GM12872 (cell line): ENCODE measurements at regions not wholly inside any gene's neighbourhood (a gene's known extent, or its start where the extent isn't known, plus 50 kb on each side); places are given as distances from the start of the nearest gene placed in this dataset.

ENCODE experiments used
- TF ChIP-seq, protein P1 (sequence below): IDR thresholded peaks from 3 replicates; pipeline ENCODE4 v1.5.1; 2011; ENCODE audit warnings: low read depth, mild to moderate bottlenecking, low read length, moderate library complexity; ENCODE audit not compliant: insufficient read depth

DNA sequence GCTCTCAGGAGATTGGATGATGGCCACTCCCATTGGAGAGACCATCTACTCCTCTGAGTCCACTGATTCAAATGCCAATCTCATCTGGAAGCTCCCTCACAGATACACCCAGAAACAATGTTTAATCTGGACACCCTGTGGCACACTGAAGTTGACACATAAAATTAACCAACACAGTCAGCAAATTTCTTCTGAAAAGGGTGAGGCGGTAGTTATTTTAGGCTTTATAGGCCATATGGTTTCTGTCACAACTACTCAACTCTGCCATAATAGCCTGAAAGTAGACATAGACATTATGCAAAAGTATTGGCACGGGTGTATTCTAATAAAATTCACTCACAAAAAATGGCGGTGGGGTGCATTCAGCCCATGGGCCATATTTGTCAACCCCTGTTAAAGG, 244.5 kb upstream of the VLDLR start:
- TF ChIP-seq, protein P1, sequence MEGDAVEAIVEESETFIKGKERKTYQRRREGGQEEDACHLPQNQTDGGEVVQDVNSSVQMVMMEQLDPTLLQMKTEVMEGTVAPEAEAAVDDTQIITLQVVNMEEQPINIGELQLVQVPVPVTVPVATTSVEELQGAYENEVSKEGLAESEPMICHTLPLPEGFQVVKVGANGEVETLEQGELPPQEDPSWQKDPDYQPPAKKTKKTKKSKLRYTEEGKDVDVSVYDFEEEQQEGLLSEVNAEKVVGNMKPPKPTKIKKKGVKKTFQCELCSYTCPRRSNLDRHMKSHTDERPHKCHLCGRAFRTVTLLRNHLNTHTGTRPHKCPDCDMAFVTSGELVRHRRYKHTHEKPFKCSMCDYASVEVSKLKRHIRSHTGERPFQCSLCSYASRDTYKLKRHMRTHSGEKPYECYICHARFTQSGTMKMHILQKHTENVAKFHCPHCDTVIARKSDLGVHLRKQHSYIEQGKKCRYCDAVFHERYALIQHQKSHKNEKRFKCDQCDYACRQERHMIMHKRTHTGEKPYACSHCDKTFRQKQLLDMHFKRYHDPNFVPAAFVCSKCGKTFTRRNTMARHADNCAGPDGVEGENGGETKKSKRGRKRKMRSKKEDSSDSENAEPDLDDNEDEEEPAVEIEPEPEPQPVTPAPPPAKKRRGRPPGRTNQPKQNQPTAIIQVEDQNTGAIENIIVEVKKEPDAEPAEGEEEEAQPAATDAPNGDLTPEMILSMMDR = no peak

DNA sequence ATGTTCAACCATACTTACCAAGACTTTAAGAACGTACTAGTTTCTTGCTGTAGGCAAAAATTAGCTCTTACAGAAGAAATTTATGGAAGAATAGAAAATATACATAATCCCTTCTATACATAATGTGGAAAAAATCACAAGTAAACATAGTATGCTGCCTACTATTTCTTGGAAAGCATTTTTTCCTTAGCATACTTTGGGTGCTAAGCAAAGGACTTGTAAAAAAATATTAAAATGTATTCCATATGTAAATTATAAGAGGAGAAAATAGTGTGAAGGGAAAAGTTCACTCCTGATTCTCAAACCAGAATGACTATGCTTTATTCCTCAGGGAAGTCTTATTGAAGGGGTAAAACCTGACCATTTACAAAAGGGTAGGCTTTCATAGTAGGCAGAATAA, 243.8 kb upstream of the VLDLR start:
- TF ChIP-seq, protein P1 = no peak

- TF ChIP-seq, protein P1 = no peak
Measured at GRCh38 chr9:2378266-2378665, 243.3 kb upstream of the VLDLR start.

DNA sequence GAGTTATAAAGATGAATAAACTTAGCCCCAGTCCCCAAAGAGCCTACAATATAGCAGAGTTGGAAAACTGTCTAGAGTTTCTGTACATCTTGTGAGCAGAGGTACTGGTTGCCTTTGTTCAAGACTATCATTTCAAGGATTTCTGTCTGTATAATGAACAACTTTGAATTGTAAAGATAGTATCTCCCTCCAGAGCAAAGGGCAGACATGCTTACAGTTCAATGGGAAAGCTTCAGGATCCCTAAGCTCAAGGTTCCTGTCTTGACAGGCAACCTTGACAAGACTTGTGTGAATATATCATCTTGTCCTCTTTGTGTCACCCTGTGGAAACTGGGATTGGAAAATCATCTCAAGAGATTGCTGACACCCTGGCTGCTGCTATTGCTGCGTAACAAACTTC, 242.8 kb upstream of the VLDLR start:
- TF ChIP-seq, protein P1 = no peak

DNA sequence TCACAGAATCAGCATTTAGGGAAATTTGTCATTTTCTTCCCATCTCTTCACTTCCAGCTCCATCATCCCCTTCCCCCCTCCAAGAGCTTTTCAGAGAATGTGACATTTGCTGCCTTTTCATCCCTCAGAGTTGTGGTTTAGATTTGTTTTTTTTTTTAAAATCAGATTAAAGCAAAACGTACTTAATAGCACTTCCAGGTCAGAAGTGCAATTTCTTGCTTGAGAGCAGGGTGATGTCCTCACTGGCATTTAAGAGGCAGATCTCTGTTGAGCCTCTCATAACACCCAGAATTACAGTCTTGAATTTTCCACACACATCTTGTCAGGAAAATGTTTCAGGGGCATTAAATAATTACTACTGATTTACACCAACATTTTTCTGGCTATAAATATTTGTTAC, 236.8 kb upstream of the VLDLR start:
- TF ChIP-seq, protein P1 = no peak

DNA sequence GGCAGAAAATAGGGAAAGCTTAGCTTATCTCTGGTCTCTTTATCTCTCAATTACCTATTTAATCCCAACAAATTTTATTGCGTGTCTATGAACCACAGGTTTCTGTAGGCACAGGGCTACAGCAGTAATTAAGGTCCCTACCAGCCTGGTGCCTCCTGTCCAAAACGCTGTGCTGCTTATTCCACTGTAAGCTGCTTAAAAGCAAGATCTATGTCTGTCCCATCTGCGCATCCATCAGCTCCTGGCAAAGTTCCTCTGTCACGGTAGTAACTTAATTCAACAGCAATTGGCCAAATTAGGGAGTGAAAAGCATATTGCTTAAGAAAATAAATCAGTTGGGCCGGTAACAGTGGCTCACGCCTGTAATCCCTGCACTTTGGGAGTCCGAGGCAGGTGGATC, 235.8 kb upstream of the VLDLR start:
- TF ChIP-seq, protein P1 = no peak

DNA sequence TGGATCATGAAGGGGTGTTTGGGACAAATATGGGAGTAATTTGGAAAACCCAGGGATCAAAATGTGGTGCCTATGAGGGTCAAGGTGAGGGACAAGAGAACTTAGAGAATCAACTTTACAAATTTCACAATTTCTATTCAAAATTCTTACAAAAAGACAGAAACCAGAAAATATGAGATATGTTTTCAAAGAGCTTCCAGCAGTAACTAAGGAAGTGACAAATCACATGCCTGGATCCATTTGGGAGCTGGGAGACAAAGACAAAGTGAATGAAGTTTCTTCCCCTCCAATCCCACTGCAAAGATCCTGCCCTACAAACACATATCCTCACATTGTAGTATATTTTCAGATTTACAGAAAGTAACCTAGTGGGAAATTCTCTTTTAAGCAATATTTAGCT, 235.0 kb upstream of the VLDLR start:
- TF ChIP-seq, protein P1 = no peak

DNA sequence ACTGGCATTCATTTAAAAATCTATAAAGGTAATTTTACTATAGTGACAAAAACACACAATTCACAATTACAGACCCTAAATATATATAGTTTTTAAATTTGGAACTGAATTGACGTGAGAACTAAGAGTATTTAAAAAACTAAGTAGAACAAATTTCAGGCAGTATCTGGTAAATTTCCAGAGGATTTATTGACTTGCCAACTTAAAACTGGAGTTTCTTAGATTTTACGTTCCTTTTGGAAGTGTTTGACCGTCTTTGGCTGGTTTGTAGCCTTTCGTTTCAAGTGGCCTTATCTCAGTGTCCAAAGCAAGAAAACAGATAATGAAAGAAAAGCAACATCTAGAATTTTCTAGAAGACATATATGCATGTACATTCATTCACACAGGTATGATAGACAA, 234.4 kb upstream of the VLDLR start:
- TF ChIP-seq, protein P1 = no peak
